B cell (primary cell): ENCODE measurements at regions not wholly inside any gene's neighbourhood (a gene's known extent, or its start where the extent isn't known, plus 50 kb on each side); places are given as distances from the start of the nearest gene placed in this dataset.

Source experiments
- CTCF ChIP-seq: fragments of 200-600 bp; IDR thresholded peaks from one replicate; pipeline ENCODE4 v1.8.0; 2022; ENCODE audit warnings: antibody characterized with exemption, mild to moderate bottlenecking
- EZH2 ChIP-seq: IDR thresholded peaks from 2 replicates; pipeline ENCODE4 v1.6.1; 2012; ENCODE audit warnings: borderline replicate concordance, low read depth, mild to moderate bottlenecking, moderate library complexity, low read length; ENCODE audit not compliant: insufficient read depth, poor library complexity, severe bottlenecking

GRCh38 chr5:174457141-174457678 is 267.2 kb upstream of the MSX2 start:
- TF ChIP-seq CTCF: no peak
- no peak for TF ChIP-seq EZH2
